Stimulated activated CD4-positive, alpha-beta T cell treated with anti-CD3 and anti-CD28 coated beads, Interleukin-2, amount 100 ng/mL, for 48 hours (primary cell): ENCODE measurements at regions not wholly inside any gene's neighbourhood (a gene's known extent, or its start where the extent isn't known, plus 50 kb on each side); places are given as distances from the start of the nearest gene placed in this dataset.
"Not testable (repeated sequence)": the region's sequence is repeated elsewhere in the genome, so short reads cannot be mapped to it uniquely, and the experiment has no call there.

Experiments used
- DNase-seq, 2 donors: peaks; one replicate each; pipeline ENCODE4 v3.0.0-alpha.2; 2020

DNA sequence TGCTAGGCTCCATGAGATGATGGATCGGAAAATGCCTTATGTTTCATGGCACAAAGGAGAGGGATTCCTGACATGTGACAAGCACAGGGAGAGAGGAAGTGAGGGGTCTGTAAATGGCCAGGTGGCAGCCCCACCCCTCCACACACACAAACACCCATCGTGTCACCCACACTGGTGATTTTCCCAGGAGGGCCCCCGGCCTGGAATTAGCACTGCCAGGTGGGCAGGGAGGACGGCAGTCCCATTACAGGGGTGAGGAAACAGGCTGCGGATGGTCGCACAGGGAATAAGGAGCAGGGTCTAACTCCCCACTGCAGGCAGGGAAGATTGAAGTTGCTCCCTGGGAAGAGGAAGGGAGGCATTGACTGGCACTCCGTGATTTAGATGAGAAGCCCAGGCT is 395.3 kb upstream of the ZNF337 start:
- not testable (repeated sequence) for DNase-seq

DNA sequence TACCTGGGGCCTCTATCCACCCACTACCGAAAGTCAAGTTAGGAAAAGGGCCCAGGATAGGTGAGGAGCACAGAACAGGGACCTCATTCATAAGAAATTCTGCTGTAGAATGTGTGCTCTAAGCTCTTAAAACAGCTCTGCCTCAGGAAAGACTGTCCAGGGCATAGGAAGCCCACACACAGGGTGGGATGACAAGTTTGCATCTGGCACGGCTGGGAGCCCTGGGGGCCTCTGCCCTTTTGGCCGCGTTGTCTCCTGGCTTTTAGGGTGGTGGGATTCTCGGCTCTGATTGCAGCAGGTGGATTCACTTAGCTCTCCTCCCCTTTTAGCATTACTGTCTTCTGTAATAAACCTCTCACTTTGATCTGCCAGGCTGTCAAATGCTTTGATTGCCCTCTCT is 389.5 kb upstream of the ZNF337 start:
- not testable (repeated sequence) for DNase-seq

DNA sequence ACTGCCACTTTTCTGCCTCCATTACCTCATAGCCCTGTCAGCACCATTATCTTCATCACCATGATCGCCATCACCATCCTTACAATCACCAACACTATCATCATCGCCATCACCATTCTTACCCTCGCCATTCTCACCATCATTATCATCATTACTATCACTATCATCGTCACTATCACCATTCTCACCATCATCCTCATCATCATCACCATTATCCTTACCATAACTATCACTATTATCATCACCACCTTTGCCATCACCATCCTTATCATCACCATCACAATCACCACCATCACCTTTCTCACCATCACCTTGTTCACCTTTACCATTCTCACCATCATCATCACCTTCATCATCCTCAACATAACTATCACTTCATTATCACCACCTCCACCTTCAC is 377.3 kb upstream of the ZNF337 start:
- DNase-seq: not testable (repeated sequence)

DNA sequence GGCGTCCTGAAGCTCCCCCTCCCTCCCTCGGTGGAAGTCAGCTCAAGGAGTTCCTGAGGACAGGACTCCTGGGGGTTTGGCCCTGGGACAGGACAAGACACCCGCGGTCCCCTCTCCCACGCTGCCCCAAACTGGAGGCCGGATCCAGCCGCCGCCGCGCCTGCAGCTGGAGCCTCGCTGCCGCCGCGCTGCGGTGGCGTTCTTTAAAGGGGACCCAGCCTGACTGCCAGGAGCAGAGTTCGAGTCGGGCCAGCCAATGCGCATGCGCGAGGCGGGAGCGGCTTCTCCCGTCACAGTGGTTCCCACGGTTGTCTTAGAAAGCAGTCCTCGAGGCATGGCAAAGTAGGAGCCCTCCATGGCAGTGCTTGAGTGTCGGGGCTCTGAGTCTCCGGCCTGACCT is 362.7 kb upstream of the ZNF337 start:
- DNase-seq: not testable (repeated sequence)

DNA sequence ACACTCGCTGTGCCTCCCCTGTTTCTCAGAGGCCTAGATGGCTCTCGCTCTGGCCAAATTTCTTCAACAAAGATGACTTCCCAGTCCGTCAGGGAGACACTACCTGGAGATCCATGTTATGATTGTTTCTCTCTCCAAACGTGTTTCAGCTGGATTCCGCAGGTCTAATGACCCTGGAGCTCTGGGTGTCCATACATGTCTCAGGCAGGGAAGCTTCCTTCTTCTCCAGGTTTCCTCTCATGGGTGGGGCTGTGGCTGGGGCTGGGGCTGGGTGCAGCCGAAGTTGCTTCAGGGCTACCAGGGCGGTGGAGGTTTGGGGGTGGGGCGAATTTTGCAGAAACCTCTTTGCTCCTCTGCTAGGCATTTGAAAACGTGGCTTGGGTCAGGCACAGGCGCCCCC is 361.8 kb upstream of the ZNF337 start:
- DNase-seq: not testable (repeated sequence)

DNA sequence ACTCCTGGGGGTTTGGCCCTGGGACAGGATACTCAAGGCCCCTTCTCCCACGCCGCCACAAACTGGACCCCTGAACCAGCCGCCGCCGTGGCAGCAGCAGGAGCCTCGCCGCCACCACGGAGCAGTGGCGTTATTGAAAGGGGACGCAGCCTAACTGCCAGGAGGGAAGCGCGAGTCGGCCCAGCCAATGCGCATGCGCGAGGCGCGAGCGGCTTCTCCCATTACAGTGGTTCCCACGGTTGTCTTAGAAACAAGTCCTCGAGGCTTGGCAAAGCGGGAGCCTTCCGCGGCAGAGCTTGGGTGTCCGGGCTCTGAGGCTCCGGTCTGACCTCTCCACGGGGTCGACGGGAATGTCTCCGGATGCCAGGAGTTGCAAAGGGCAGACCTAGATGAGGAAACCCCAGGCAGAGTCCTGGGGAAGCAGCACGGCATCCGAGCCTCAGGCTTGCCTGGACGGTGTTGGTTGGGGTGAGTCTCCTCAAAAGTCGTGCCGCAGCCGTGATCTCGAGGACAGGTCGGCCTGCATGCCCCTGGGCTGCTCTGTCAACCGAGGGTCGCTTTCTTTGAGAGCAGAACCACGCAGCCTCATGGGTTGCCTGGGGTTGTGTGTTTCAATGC is 360.6 kb upstream of the ZNF337 start:
- DNase-seq: not testable (repeated sequence)

DNA sequence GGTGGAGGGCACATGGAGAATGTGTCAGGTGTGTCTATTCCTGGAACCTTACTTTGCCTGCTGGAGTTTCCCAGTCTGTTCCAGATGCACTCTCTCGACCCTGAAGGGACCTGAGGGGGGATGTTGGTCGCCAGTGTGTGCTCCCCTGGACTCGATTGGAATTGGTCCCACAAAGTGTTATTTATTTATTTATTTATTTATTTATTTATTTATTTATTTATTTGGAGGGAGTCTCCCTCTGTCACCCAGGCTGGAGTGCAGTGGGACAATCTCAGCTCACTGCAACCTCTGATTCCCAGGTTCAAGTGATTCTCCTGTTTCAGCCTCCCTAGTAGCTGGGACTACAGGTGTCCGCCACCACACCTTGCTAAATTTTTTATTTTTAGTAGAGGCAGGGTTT is 329.1 kb upstream of the ZNF337 start:
- DNase-seq: not testable (repeated sequence)

DNA sequence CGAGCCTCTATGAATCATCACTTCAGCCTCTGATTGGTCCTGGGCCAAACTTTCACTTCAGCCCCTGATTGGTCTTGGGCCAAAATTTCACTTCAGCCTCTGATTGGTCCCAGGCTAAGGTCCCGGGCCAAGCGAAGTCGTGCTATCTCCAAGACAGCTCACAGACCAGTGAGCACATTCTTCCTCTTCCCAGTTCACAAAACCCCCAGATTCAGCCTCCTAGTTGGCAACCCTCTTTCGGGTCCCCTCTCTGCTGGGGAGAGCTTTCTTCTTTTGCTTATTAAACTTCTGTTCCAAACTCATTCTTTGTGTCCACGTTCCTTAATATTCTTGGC is 314.3 kb upstream of the ZNF337 start:
- not testable (repeated sequence) for DNase-seq

DNA sequence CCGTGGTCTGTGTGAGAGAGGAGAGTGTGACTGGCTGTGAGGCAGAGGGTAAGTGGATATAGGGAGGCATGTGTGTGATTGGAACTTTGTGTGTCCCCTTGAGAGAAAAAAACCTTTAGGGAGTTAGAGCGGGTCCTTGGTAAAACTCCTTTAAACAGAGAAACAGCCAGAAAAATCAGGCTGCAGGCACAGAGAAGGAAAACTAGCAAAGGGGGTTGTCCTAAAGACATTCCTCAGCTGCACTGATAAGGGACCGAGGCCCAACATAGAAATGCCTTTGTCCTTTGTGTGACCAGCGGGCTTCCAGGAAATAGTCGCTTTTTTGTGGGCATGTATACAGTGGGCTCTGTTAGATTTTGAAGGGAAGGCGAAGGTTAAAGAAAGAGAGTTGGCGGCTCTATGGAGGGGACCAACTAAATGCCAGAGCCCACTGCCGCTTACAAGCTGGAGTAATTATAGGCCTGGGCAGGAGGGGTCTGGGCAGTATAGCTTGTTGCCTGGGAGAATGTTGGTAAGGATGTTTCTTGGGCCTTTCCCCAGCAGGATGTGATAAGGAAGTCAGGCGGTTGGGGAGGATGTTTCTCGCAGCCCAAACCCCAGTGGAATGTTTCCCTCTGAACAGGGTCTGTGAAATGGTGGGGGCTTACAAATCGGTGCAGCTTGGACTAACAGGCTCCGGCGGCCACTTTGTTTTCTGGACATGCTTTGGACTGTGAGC is 313.7 kb upstream of the ZNF337 start:
- not testable (repeated sequence) for DNase-seq

DNA sequence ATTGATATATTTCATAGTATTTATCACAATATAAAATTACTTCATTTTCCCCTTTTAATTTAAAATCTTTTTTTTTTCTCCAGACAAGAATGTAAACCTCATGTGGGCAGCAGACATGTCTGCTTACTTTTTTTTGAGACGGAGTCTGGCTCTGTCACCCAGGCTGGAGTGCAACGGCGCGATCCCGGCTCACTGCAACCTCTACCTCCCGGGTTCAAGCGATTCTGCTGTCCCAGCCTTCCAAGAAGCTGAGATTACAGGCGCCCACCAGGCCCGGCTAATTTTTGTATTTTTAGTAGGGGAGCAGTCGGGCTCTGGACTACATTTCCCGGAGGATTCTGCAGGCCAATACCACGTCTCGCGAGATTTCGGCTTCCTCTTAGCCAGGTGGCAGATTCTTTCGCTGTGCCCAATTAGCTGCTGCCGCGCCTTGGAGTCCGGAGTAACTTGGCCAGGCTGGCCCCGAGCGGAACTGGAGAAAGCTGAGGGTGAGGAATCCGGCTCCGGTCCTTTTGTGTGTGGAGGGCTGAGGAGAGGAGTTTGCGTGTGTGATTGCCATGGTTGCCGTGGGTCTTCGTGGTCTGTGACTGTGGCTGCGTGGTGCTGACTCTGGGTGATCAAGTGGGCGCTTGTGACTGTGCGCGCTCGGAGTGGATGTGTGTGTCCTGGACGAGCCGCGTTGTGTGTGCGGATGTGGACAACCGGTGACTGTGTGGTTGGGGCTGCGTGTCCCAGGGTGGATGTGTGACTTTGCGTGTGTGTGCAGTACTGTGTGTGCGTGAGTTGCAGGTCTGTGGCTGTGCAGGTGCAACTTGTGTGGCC is 313.0 kb upstream of the ZNF337 start:
- peak; percentile 45 for DNase-seq

DNA sequence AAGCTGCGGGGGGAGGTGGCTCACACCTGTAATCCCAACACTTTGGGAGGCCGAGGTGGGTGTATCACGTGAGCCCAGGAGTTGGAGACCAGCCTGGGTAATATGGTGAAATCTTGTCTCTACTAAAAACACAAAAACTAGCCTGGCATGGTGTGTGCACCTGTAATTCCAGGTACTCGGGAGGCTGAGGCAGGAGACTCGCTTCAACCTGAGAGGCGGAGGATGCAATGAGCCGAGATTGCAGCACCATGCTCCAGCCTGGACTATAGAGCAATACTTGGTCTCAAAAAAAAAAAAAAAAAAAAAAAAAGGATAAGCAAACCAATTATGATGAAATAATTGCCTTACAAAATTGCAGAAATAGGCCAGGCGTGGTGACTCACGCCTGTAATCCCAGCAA is 311.4 kb upstream of the ZNF337 start:
- DNase-seq: not testable (repeated sequence)

DNA sequence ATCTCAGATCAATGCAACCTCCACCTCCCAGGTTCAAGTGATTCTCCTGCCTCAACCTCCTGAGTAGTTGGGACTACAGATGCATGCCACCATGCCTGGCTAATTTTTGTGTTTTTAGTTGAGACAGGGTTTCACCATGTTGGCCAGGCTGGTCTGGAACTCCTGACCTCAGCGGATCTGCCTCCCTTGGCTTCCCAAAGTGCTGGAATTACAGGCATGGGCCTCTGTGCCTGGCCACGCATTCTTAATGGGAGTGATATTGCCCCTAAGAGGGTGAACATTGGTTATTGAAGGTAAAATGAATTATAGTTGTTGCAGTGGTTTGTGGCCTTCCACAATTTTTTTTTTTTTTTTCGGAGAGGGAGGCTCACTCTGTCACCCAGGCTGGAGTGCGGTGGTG is 309.5 kb upstream of the ZNF337 start:
- DNase-seq: not testable (repeated sequence)

DNA sequence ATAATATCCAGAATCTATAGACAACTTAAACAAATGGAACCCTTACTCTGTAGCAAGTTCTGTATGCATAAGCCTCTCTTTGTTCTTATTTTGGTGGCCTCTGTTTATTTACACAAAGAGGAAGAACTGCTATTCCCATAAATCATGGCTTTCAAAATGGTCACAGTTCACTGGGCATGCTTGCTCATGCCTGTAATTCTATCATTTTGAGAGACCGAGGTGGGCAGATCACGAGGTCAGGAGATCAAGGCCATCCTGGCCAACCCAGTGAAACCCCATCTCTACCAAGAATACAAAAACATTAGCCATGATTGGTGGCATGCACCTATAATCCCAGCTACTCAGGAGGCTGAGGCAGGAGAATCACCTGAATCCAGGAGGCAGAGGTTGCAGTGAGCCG is 307.3 kb upstream of the ZNF337 start:
- not testable (repeated sequence) for DNase-seq

DNA sequence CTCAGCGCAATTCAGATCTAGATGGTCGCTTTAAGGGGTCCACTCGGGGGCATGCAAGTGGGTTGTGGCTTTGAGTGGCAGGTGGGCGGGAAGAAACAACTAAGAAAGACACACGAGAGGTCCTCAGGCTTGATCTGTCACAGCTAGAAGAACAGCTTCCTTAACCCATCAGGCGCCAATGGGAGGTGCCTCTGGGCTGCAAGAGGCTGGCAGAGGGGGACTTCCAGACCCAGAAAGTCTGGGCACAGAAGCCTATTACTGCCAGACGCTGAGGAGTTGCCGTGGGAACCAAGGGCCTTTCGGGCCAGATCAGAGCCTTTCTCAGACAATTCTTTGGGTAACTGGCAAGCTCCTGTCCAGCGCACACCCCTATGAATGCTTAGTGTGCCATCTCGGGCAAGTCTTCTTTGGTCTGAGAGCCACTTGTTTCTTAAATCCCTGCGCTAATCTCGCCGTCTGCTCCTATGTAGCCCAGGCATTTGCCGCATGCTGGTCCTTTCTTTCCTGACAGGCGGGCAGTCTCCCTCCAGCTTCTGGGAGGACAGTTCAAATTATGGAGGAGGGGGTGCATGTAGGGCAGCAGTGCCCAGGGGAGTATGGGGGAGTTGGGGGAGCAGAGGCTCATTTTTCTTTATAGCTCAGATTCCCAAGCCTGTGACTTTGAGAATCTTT is 300.9 kb upstream of the ZNF337 start:
- DNase-seq: not testable (repeated sequence)

DNA sequence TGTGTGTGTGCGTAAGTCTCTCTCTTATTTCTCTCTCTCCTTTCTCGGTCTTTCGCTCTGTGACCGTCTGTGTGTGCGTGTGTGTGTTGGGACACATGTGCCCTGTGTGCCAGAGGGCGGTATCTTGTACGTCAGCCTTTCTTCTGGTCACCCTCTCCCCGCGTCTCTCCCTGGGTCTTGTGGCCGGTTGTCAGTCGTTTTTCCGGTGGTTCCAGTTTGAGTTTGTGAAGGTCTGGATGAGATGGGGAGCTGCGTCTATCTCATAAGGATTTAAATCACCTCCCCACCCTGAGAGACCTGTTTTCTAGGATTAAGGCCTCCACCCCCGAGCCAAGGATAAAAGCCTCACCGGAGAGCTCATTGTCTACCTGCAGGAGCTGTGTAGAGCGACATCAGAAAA is 295.5 kb upstream of the ZNF337 start:
- no peak for DNase-seq

DNA sequence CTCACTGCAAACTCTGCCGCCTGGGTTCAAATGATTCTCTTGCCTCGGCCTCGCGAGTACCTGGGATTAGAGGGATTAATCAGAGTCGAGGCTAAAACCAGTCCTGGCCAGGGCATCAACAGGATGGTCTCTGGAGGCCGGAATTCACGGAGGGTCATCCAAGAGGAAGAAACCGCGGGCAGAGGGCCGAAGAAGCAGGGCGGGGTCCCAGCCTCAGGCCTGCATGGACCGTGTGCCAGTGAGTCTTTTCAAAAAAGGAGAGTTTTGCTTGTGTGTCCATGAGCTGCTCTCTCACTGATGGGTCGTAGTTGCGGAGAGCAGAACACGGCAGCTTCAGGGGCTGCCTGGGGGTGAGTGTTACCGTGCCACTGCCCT is 295.1 kb upstream of the ZNF337 start:
- DNase-seq: no peak

DNA sequence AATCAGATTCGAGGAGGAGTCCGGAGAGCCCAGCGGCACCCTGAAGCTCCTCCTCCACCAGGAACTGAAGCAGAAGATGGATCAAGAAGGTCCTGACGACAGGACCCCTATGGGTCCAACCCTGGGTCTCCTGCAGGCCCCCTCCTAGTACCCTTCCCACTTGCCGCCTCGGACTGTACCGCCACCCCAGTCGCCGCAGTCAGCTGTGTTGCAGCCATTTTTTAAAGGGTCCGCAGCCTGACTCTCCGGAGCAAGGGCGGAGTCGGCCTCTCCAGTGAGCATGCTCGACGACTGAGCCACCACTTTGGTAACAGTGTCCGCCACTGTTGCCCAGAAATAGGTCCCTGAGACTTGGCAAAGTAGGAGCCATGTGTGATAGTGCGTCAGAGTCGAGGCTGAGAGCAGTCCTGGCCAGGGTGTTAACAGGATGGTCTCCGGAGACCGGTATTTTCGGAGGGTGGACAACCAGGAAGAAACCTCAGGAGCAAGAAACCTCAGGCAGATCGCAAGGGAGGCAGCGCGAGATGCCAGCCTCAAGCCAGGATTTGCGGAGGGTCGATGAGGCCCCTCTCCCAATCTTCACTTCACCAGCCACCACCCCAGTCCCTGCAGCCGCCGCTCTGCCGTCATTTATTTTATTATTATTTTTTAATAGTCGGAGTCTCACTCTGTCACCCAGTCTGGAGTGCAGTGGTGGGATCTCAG is 294.6 kb upstream of the ZNF337 start:
- no peak for DNase-seq

DNA sequence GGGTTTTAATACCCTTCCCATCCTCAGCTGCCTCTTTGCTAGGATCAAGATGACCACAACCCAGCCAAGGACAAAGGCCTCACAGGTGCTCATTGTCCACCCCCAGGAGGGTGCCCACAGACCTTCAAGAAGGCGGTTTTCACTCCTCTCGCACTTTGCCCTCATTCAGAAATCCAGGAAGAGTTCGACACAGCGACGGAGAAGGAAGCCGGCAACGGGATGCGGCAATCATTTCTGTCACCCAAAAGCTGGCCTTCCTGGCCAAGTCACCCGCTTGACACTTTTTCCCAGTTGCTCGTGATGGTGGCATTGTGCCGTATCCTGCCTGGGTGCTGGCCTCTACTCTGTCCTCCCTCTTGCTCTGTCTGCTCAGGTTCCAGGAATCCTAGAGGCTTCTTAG is 293.0 kb upstream of the ZNF337 start:
- not testable (repeated sequence) for DNase-seq

DNA sequence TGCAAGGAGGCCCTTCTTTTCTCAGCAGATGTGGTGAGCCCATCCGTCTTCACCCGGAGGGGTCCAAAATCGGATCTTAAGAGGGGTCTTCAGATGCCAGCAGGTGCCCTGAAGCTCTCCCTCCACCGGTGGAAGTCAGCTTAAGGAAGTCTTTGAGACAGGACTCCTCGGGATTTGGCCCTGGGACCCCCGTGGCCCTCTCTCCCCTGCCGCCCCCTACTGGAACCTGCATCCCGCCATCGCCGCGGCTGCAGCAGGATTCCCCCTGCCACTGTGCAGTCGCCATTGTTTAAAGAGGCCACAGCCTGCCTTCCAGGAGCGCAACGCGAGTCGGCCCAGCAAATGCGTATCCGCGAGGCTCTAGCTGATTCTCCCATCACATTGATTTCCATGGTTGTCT is 292.5 kb upstream of the ZNF337 start:
- no peak for DNase-seq

DNA sequence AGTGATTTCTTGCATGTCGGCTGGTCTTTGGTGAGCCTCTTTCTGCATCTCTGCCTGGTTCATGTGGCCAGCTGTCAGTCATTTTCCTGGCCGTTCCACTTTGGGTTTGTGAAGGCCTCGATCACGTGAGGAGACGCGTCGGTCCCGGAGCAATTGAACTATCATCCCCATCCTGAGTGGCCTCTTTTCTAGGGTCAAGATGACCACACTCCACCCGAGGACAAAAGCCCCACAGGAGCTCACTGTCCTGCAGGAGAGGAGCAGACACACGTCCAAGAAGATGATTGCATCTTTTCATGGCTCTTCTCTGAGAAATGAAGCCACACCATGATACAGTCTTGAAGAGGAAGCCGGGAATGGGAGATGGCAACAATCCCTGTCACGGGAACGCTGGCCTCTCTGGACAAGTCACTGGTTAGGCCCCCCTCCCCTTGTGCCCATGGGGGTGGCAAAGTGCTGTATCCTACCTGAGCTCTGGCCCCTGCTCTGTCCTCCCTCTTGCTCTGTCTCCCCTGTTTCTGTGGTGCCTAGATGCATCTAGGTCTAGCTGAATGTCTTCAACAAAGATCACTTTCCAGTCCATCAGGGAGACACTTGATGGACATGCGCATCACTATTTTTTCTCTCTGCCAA is 291.4 kb upstream of the ZNF337 start:
- DNase-seq: not testable (repeated sequence)

DNA sequence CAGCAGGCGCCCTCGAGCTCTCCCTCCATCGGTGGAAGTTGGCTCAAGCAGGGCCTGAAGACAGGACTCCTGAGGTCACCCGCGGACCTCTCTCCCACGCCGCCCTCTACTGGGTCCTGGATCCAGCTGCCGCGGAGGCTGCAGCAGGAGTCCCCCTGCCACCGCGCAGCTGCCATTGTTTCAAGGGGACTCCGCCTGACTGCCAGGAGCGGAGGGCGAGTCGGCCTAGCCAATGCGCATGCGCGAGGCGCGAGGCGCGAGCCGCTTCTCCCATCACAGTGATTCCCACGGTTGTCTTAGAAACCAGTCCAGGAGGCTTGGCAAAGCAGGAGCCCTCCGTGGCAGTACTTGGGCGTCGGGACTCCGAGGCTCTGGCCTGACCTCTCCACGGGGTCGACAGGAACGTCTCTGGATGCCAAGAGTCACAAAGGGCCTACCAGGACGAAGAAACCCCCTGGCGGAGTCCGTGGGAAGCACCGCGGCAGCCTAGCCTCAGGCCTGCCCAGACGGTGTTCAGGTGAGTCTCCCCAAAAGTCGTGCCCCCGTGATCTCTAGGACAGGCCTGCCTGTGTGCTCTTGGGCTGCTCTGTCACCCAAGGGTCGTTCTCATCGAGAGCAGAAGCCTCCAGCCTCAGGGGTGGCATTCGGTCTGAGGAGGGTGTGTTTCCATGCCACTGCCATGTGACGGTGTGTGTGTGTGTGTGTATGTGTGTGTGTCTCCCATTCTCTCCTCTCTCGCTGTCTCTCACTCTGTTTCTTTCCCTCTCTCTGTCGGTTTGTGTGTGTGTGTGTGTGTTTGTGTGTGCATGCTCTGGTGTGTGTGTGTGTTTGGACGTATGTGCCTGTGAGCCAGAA is 290.6 kb upstream of the ZNF337 start:
- DNase-seq: peak; percentile 41 to 43
